ENCODE measurements at regions not wholly inside any gene's neighbourhood (a gene's known extent, or its start where the extent isn't known, plus 50 kb on each side); places are given as distances from the start of the nearest gene placed in this dataset.

DNA sequence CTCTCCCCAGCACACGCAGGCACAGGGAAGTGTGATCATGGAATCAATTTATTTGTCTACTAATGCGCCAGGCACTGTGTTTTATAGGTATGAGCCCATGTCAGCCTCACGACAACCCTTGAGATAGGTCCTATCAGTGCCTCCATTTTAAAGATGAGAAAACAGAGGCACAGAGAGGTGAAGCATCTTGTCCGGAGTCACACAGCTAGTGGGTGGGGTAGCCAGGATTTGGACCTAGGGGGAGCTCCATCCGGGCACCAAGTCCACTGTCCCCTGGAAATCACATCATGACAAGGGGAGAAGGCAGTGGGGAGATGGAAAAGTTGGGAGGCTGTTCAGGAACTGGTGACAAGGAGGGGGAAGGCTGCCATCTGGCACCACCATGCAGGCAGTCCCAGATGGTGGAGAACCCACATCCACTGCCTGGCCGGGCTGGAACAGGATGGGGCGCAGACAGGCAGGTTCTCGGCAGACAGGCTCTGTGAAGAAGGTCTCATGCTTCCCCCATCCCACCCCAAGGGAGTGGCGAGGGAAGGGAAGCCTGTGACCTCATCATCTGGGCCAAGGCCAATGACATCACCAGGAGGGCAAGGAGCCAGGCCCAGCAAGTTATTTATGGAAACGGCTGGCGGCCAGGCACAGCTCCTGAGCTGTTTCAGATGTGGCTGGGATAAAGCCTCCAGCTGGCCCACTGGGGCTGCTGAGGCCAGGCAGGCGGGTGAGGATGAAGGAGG, 126.0 kb upstream of the SDK2 start:
- Histone ChIP-seq H3K27ac (ENCODE audit: low read depth, low read length) (no peak overlapping the region), H3K4me3 (ENCODE audit: low read length) (no peak overlapping the region), H3K36me3 (ENCODE audit: insufficient read depth, low read length) (no peaks in the 10 kb centered on the region), H3K27me3 (ENCODE audit: insufficient read depth, low read length) (no peaks in the 10 kb centered on the region; the same call in 1 of the 2 replicates), H3K9ac (ENCODE audit: low read depth, low read length) (no peak overlapping the region), H3K9me3 (ENCODE audit: insufficient read depth, low read depth, low read length) (no peaks in the 10 kb centered on the region), H3K4me1 (ENCODE audit: insufficient read depth, low read length) (no peaks in the 10 kb centered on the region)
- 88% methylated on average over 12 of the region's 12 CpGs for WGBS

DNA sequence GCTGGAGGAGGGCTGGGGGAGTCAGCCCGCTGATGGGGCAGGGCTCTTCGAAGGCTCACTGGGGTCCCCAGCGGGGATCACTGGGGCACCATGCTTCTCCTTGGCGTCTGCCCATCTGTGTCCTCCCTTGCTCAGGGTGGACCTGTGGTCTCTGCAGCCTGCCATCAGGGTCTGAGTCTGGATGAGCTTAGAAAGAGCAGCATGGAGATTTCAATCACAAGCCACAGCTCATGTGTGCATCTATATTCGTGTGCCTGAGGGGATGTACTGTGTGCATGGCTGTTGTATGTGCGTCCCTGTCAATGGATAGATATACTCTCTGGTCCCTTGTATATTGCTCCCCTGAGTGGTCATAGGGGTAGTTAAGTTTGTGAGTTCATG, 126.6 kb upstream of the SDK2 start:
- Histone ChIP-seq H3K27ac (ENCODE audit: low read depth, low read length) (no peak overlapping the region), H3K4me1 (ENCODE audit: insufficient read depth, low read length) (no peaks in the 10 kb centered on the region), H3K36me3 (ENCODE audit: insufficient read depth, low read length) (no peaks in the 10 kb centered on the region), H3K9me3 (ENCODE audit: insufficient read depth, low read depth, low read length) (0 out of 2 replicates have a peak, but pooled peaks cover 1% of the 10 kb centered on the region), H3K9ac (ENCODE audit: low read depth, low read length) (no peak overlapping the region), H3K27me3 (ENCODE audit: insufficient read depth, low read length) (no peaks in the 10 kb centered on the region; the same call in 1 of the 2 replicates), H3K4me3 (ENCODE audit: low read length) (no peak overlapping the region)
- WGBS = 79% methylated on average over 6 of the region's 6 CpGs

GRCh38 chr17:73772107-73772705, 128.0 kb upstream of the SDK2 start:
- Histone ChIP-seq H3K4me3 (ENCODE audit: low read length) (no peak overlapping the region), H3K36me3 (ENCODE audit: insufficient read depth, low read length) (no peaks in the 10 kb centered on the region), H3K9me3 (ENCODE audit: insufficient read depth, low read depth, low read length) (peaks cover 14% of the 10 kb centered on the region; the same call in 1 of the 2 replicates), H3K27me3 (ENCODE audit: insufficient read depth, low read length) (no peaks in the 10 kb centered on the region; the same call in 1 of the 2 replicates), H3K4me1 (ENCODE audit: insufficient read depth, low read length) (no peaks in the 10 kb centered on the region), H3K9ac (ENCODE audit: low read depth, low read length) (no peak overlapping the region), H3K27ac (ENCODE audit: low read depth, low read length) (no peak overlapping the region)
- 60% methylated on average over 5 of the region's 5 CpGs for WGBS

DNA sequence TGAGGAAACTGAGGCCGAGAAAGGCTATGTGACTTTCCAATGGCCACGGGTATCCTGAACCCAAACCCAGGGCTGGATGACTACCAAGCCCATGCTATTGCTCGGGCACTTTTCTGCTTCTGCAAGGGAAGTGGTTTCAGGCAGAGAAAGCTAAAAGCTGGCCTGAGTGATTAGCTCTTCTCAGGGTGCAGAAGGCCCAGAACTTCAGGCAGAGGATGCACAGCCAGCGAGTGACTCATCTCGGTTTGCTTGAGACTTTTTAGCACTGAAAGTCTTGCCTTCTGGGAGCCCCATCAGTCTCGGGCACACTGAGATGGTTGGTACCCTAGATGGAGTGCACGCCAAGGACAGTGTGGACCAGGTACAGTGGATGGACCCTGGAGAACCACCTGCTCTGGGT, 129.5 kb upstream of the SDK2 start:
- Histone ChIP-seq H3K27ac (ENCODE audit: low read depth, low read length) (no peak overlapping the region), H3K9ac (ENCODE audit: low read depth, low read length) (no peak overlapping the region)
- WGBS = 91% methylated on average over 7 of the region's 7 CpGs

DNA sequence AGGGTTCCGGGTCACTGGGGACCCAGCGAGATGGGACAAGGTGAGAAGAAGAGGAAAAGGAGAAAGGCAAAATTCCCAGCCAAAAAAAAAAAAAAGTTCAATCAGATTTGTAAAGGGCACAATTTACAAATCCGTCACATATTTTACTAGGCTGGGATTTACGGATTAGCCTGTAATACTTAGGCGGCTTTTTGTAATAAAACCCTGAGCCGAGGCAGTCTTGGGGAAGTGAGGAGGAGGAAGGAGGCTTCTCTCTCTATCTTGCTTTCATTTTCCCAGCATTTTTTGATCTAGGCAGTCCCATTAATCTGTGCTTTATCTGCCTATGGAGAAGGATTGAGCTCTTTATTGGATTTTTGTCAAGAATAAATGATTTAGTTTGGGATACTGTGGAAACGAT, 130.6 kb upstream of the SDK2 start:
- H3K36me3 ChIP-seq (ENCODE audit: insufficient read depth, low read length) = no peaks in the 10 kb centered on the region
- H3K9ac ChIP-seq (ENCODE audit: low read depth, low read length) = no peak overlapping the region
- no peaks in the 10 kb centered on the region for H3K4me1 ChIP-seq (ENCODE audit: insufficient read depth, low read length)
- peaks cover 14% of the 10 kb centered on the region; the same call in 1 of the 2 replicates for H3K9me3 ChIP-seq (ENCODE audit: insufficient read depth, low read depth, low read length)
- H3K27ac ChIP-seq (ENCODE audit: low read depth, low read length) = no peak overlapping the region
- H3K4me3 ChIP-seq (ENCODE audit: low read length) = no peak overlapping the region
- 89% methylated on average over 7 of the region's 7 CpGs for WGBS
- H3K27me3 ChIP-seq (ENCODE audit: insufficient read depth, low read length) = no peaks in the 10 kb centered on the region; the same call in 1 of the 2 replicates

More for the DNA sequence above, 129.5 kb upstream of the SDK2 start:
- no peak overlapping the region for H3K4me3 ChIP-seq (ENCODE audit: low read length)
- H3K27me3 ChIP-seq (ENCODE audit: insufficient read depth, low read length) = no peaks in the 10 kb centered on the region; the same call in 1 of the 2 replicates
- H3K4me1 ChIP-seq (ENCODE audit: insufficient read depth, low read length) = no peaks in the 10 kb centered on the region
- H3K36me3 ChIP-seq (ENCODE audit: insufficient read depth, low read length) = no peaks in the 10 kb centered on the region
- peaks cover 14% of the 10 kb centered on the region; the same call in 1 of the 2 replicates for H3K9me3 ChIP-seq (ENCODE audit: insufficient read depth, low read depth, low read length)

- Histone ChIP-seq H3K27me3 (ENCODE audit: insufficient read depth, low read length) (no peaks in the 10 kb centered on the region), H3K27ac (ENCODE audit: low read depth, low read length) (no peak overlapping the region), H3K4me3 (ENCODE audit: low read length) (no peak overlapping the region), H3K9ac (ENCODE audit: low read depth, low read length) (no peak overlapping the region), H3K36me3 (ENCODE audit: insufficient read depth, low read length) (no peaks in the 10 kb centered on the region), H3K9me3 (ENCODE audit: insufficient read depth, low read depth, low read length) (peaks cover 14% of the 10 kb centered on the region; the same call in 1 of the 2 replicates), H3K4me1 (ENCODE audit: insufficient read depth, low read length) (no peaks in the 10 kb centered on the region)
- WGBS = 97% methylated on average over 20 of the region's 21 CpGs
Measured at GRCh38 chr17:73776351-73777130, 132.3 kb upstream of the SDK2 start.

DNA sequence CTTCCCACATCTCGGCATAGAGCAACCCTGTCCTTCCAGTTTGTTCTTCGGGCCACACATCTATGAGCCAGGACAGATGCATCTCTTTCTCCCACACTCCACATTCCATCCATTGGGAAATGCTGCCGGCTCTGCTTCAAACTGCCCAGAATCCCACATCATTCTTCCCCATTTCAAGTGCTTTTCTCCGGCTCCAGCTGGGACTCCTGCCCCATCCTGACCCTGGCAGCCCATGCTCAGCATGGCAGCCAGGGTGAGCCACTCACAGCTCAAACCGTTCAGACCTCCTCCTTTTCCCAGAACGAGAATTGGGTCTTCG, 132.8 kb upstream of the SDK2 start:
- Histone ChIP-seq H3K4me3 (ENCODE audit: low read length) (no peak overlapping the region), H3K27me3 (ENCODE audit: insufficient read depth, low read length) (no peaks in the 10 kb centered on the region), H3K9me3 (ENCODE audit: insufficient read depth, low read depth, low read length) (peaks cover 14% of the 10 kb centered on the region; the same call in 1 of the 2 replicates), H3K36me3 (ENCODE audit: insufficient read depth, low read length) (no peaks in the 10 kb centered on the region), H3K9ac (ENCODE audit: low read depth, low read length) (no peak overlapping the region), H3K27ac (ENCODE audit: low read depth, low read length) (no peak overlapping the region), H3K4me1 (ENCODE audit: insufficient read depth, low read length) (no peaks in the 10 kb centered on the region)
- 89% methylated on average over 7 of the region's 7 CpGs for WGBS

DNA sequence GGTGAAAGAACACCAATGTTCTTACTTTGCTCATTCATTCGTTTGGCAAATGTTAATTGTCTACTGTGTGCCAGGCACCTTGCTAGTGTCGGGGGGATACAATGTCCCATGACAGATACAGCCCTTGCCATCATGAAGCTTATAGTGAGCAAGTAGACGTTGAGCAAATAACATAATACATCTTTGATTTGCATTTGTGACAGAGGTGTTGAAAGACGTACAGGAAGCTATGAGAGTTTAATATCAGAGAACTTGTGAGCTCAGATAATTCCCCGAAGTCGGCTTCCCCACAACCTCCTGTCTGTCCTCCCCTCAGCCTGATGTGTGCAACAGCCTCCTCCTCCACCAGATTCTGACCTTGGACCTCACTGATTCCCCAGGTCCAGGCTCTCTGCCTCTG, 138.0 kb upstream of the SDK2 start:
- Histone ChIP-seq H3K4me1 (ENCODE audit: insufficient read depth, low read length) (peaks cover 11% of the 10 kb centered on the region), H3K4me3 (ENCODE audit: low read length) (no peak overlapping the region), H3K9ac (ENCODE audit: low read depth, low read length) (no peak overlapping the region), H3K36me3 (ENCODE audit: insufficient read depth, low read length) (no peaks in the 10 kb centered on the region), H3K27me3 (ENCODE audit: insufficient read depth, low read length) (no peaks in the 10 kb centered on the region; the same call in 1 of the 2 replicates), H3K27ac (ENCODE audit: low read depth, low read length) (no peak overlapping the region), H3K9me3 (ENCODE audit: insufficient read depth, low read depth, low read length) (no peaks in the 10 kb centered on the region)
- WGBS = 88% methylated on average over 6 of the region's 6 CpGs

DNA sequence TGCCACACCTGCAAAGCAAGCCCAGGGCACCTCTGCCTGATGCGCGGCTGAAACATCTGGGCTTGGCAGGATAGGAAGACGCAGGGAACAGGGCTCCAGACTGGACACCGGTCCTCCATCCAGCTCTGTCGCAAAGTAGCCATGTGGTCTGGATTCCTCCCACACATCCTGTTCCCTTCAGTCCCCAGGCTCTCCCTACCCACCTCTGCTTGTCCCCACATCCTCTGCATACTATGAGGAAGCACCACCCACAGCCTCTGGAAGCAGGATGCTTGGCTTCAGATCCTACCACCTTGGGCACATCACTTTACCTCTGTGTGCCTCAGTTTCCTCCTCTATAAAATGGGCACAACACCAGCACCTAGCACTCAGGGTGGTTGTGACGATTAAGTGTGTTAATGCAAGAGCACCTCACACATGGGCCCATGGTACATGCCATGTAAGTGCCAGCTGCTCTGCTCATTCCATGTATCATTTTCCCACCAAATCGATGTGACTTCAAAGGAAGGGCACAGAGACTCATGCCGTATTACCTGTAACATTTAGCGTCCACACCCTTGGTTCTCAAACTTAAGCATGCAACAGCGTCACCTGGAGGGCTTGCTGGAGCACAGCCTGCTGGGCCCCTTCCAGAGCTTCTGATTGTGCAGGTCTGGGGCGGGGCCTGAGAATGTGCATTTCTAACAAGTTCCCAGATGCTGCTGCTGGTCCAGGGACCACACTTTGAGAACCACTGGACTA, 138.6 kb upstream of the SDK2 start:
- no peaks in the 10 kb centered on the region for H3K36me3 ChIP-seq (ENCODE audit: insufficient read depth, low read length)
- H3K27ac ChIP-seq (ENCODE audit: low read depth, low read length) = no peak overlapping the region
- WGBS = 90% methylated on average over 11 of the region's 11 CpGs
- H3K4me3 ChIP-seq (ENCODE audit: low read length) = no peak overlapping the region
- no peaks in the 10 kb centered on the region for H3K9me3 ChIP-seq (ENCODE audit: insufficient read depth, low read depth, low read length)
- peaks cover 17% of the 10 kb centered on the region for H3K4me1 ChIP-seq (ENCODE audit: insufficient read depth, low read length)
- no peak overlapping the region for H3K9ac ChIP-seq (ENCODE audit: low read depth, low read length)
- no peaks in the 10 kb centered on the region; the same call in 1 of the 2 replicates for H3K27me3 ChIP-seq (ENCODE audit: insufficient read depth, low read length)

DNA sequence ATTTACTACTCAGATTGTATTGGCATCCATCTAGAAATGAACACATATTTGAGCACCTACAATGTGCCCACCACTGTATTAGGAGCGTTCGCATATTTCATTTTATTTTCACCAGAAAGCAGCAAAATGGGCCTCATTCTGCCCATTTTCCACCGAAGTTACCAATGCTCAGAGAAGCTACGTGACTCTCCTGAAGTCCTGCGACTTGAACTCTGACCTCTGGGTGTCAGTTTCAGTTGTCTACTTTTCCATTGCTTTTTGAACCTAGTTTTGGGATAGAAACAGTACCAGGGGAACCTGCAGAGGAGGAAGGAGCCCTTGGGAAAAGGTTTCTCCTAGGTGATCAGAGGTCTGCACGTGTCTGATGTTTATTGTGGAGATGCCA, 139.1 kb upstream of the SDK2 start:
- no peaks in the 10 kb centered on the region for H3K36me3 ChIP-seq (ENCODE audit: insufficient read depth, low read length)
- H3K27me3 ChIP-seq (ENCODE audit: insufficient read depth, low read length) = no peaks in the 10 kb centered on the region; the same call in 1 of the 2 replicates
- WGBS = 87% methylated on average over 6 of the region's 6 CpGs
- no peak overlapping the region for H3K27ac ChIP-seq (ENCODE audit: low read depth, low read length)
- H3K4me3 ChIP-seq (ENCODE audit: low read length) = no peak overlapping the region
- H3K4me1 ChIP-seq (ENCODE audit: insufficient read depth, low read length) = peaks cover 22% of the 10 kb centered on the region
- no peak overlapping the region for H3K9ac ChIP-seq (ENCODE audit: low read depth, low read length)
- H3K9me3 ChIP-seq (ENCODE audit: insufficient read depth, low read depth, low read length) = no peaks in the 10 kb centered on the region

Measured in HUES64 (cell line).